ENCODE measurements at regions not wholly inside any gene's neighbourhood (a gene's known extent, or its start where the extent isn't known, plus 50 kb on each side); places are given as distances from the start of the nearest gene placed in this dataset.
"Not testable (repeated sequence)": the region's sequence is repeated elsewhere in the genome, so short reads cannot be mapped to it uniquely, and the experiment has no call there.

DNA sequence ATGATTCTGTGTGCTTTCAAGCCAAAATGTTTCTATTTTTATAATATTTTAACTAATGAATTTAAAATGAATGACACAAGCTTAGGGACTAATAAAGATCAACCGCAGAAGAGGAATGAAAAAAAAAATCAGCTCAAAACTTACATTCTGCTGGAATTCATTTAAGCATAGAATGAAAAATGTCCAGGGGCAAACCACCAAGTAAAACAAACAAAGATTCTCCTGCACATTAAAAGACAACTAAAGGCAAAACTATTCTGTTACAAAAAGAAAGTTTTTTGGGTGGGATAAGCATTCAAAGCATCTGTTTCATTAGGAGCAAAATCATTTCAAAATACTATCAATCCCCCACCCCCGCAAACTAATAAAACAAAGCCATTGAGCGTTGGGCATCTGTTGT, 99.3 kb upstream of the SOX11 start:
- no peak for DNase-seq

DNA sequence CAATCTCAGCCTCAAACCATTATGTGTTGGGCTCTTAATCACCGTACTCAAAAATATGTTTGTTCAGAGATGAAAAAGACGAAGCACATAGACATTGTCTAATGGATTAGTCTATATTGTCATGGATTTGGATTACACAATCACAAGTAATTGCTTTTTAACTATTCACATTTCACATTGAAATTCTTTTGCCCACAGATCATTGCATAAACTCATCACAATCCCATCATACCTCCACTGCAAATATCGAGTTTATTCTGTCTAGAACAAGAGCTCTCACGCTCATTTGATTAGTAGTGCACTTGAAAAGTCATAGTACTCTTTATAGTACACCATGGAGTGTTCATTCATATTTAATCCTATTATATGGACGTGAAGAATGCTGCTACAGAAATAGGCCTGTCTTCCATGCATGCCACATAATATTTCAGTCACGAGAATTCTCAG, 97.9 kb upstream of the SOX11 start:
- no peak for DNase-seq

DNA sequence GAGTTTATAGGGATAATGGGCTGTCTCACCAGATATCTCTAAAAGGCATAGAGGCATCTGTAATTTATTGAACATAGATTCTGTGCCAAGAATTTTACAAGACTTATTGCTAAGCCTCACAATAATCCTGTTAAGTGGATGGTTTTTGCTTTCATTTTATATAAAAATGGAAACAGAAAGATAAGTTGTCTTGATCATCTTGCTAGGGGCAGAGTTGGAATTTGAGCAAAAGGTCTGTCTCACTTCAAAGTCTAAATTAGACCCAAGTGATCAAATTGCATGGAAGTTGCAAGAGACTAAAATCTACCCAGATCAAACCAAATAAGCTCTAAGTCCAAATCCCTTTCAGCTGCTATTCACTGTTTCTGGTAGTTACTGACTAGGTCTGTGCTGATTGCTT, 95.3 kb upstream of the SOX11 start:
- DNase-seq, result no peak

DNA sequence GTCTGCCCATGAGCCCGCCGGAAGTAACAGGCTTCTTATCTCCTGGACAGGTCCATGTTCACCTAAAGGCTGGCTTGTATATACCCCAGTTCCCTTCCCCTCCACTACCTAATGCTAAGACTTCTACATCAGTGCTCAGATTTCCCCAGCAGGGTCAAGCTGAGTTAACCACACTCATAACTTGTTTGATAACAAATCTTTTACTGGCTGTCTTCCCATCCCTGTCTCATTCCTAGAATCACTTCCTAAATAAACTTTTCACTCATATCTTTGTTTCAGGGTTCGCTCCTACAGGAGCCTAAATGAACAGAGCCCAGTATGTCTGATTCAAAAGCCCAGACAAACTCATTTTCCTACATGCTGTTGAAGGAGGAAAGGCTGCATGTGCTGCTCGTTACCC, 94.0 kb upstream of the SOX11 start:
- DNase-seq, result no peak

DNA sequence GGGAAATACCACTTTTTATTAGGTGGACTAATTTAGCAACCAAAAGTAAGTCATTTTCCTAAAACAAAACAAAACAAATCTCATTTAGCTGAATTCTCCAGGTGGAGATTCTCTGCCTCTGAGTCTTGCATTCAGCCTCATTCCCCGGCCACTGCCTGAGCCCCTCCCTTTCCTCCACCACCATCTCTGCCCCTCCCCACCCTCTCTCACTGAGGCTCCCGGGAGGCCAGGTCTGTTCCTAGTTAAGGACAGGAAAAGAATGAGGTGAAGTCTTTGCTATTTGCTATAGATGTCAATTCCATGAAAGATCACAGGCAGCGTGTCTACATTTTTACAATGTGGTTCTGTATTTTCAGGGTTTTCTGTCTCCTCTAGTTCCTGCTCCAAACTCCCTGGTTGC, 83.0 kb upstream of the SOX11 start:
- no peak for DNase-seq

DNA sequence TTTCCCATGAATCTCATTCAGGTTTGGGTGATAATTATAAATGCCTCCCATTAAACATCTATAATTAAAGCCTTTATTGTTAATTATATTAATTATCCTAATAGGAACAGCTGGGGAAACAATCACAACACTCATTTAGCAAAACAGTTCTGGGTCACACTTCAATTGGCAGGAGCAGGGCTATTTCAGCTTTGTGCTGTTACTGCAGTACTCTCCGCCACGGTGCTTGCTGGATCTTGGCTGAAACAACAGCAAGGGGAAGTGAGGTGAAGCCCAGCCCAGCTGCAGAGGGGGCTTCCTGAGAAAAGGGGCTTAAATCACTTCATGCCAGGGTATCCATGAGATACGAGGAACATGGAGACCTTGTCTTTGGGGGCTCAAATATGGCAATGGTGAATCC, 79.5 kb upstream of the SOX11 start:
- no peak for DNase-seq

DNA sequence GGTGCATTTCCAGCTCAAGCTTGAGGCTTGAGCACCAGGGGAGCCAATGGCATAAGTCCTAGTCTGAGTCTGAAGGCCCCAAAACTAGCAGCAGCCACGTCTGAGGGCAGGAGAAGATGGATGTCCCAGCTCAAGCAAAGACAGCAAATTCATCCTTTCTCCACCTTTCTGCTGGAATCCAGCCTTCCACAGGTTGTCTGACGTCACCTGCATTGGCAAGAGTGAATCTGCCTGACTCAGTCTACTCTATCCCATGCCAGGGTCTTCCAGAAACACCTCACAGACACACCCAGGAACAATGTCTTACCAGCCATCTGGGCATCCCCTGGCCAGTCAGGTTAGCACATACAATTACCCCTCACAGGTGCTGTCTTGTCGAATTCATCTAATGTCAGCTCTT, 76.2 kb upstream of the SOX11 start:
- DNase-seq, result no peak

DNA sequence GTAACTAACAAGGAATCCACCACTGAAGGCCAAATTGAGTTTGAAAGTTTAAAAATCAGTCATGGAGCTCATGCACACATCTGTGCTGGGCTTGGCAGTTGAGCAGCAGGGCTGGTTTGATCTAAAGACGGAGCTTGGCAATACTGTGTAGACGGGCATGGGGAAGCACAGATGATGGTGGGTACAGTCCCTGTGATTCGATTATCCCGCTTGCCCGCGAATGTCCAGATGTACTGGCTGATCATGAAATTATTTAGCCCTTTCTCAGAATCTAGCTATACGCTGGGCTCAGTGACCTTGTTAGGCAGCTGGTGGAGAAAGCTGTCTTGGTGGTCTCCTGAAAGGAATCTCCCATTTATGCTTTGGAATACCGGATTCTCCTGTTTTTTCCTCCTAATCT, 74.8 kb upstream of the SOX11 start:
- DNase-seq, result peak; percentile 54

DNA sequence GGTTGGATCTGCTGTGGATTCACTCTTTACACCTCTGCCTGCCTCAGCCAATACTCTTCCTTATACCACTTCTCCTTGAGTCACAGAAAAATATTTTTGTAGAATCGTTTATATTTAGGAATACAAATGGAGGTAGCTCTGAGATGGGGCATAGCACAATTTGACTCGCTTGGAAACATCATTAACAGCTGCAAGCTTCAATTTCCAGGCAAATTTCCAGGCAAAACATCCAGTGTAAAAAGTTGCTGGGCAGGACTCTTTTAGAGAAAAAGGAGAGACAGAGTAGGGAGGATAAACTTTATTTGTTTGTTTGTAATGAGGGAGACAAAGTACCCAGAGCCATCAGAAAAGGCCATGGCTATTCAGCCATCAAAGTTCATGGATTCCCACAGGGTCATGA, 74.4 kb upstream of the SOX11 start:
- no peak for DNase-seq

DNA sequence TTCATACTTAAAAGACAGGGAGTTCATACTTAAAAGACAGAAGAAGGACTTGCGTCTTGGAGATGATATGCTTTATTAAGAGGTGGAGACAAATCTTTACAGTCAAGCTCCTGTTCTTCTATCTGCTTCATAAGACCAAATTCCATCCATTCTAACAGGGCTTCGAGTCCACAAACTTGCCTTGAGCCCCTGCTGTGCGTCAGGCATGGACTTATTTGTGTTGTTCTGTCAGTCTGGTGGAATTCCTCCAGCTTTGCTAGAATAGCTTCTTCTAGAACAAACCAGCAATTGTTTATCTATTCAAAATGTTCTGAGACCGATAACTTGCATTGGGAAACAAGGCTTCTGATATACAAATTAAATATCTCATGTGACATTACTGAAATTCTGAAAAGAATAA, 73.9 kb upstream of the SOX11 start:
- DNase-seq, result no peak

DNA sequence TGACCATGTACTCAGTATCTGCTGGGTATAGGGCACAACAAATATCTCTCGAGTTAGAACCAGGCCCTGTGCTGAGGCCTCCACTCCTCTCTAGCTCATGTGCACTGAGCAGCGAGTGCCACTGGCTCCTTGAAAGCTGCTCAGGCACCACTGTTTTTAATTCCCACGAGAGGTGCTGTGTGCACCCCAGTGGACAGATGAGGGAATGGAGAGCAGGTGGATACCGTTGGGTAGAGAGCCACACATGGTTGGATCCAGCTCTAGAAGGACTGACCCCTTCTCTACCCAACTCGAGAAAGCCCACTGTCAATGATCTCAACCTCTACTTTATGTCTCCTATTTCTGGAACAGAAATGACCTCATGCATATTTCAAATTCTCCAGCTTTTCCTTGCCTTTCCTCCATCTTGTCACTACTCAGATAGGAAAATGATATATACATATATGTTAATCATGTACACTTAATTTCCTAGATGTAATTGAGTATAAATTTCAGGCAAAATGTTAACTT, 66.6 kb upstream of the SOX11 start:
- DNase-seq, result not testable (repeated sequence)

DNA sequence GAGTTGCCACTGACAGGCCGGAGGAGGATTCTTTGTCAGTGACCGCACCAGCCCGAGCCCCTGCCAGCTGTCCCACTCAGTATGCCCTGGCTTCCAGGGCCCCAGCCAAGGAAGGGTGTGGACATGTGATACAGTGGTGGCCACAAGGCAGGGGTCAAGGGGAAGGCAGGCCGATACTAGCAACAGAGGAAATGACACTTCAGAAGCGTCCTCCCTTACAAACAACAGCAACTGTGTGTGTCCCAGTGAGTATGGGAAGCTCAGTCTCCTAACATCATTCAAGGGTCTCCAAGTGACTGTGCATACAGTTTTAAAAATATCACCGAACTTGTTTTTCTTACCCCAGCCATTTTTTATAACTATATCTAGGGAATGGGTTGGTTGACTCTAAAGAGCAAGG, 63.7 kb upstream of the SOX11 start:
- DNase-seq, result not testable (repeated sequence)

DNA sequence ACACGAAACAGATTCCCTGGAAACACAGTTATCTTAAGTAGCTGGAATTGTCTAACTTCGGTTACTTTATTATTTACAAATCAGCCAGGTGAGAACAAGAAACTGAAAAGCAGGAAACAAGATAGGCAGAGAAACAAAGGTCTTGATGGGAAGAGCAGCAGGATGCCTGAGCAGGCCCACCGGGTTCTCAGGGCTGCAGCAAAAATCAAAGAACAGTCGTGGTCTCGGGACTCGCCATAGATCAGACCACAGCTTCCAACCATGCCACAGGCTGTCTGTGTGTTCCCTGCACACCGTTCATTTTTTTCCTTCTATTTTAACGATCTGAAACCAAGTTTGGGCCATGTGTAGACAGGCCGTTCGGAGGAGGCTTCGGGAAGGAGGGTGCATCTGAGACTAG, 62.7 kb upstream of the SOX11 start:
- not testable (repeated sequence) for DNase-seq

DNA sequence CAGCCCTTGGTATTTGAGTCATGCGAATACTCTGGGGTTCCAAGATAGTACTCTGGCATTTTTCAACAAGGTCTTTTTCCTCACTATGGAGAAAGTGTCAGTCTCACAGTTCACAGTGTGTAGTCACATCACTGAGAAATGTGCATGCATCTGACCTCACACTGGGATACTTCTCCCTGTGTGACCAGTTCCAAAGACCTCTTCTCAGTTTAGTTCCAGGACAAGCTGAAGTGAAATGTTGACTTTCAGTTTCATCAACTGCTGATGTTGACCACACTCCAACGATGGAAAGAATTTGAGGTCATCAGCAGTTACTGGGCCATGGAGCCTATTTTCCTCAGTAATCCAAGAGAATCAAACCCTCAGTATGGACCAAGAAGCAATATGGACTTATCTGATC, 55.1 kb upstream of the SOX11 start:
- DNase-seq, result not testable (repeated sequence)

Data from right forelimb (tissue), 1 donor.